Neural crest cell (in vitro differentiated cells): ENCODE measurements at regions not wholly inside any gene's neighbourhood (a gene's known extent, or its start where the extent isn't known, plus 50 kb on each side); places are given as distances from the start of the nearest gene placed in this dataset.

Source experiments
- DNase-seq: peaks from one replicate; pipeline ENCODE4 v3.0.0; 2021; ENCODE audit warnings: low read depth, mixed read lengths, low spot score
- H3K27ac Mint-ChIP-seq: one replicate; pipeline ENCODE4 v1.8.0; 2021; ENCODE audit warnings: mild to moderate bottlenecking, mixed read lengths; ENCODE audit not compliant: unreplicated experiment
- H3K27me3 Mint-ChIP-seq: 2 replicates; pipeline ENCODE4 v1.8.0; 2021; ENCODE audit warnings: low read depth, mild to moderate bottlenecking, mixed read lengths
- H3K36me3 Mint-ChIP-seq: 2 replicates; pipeline ENCODE4 v1.8.0; 2021; ENCODE audit warnings: low read depth, mild to moderate bottlenecking, mixed read lengths
- H3K4me1 Mint-ChIP-seq: 2 replicates; pipeline ENCODE4 v1.8.0; 2021; ENCODE audit warnings: mixed read lengths
- H3K4me3 Mint-ChIP-seq: one replicate; pipeline ENCODE4 v1.8.0; 2021; ENCODE audit warnings: mild to moderate bottlenecking, mixed read lengths
- H3K9me3 Mint-ChIP-seq: 2 replicates; pipeline ENCODE4 v1.8.0; 2021; ENCODE audit warnings: mixed read lengths
- CTCF ChIP-seq: fragments of 200-600 bp; sonication (generic); conservative IDR thresholded peaks from 2 replicates; pipeline ENCODE4 v1.5.0; 2021; ENCODE audit warnings: antibody characterized with exemption, mild to moderate bottlenecking

GRCh38 chr21:16418642-16419041, 688.9 kb downstream of the USP25 start:
- H3K4me3 Mint-ChIP-seq = no peak overlapping the region
- TF ChIP-seq CTCF = no peak
- H3K9me3 Mint-ChIP-seq = no peaks in the 10 kb centered on the region
- H3K27me3 Mint-ChIP-seq = no peaks in the 10 kb centered on the region
- H3K4me1 Mint-ChIP-seq = peaks cover 11% of the 10 kb centered on the region
- no peaks in the 10 kb centered on the region for H3K36me3 Mint-ChIP-seq
- DNase-seq = no peak
- no peak overlapping the region for H3K27ac Mint-ChIP-seq

- H3K27ac Mint-ChIP-seq = no peak overlapping the region
Measured at GRCh38 chr21:16419188-16419921, 689.6 kb downstream of the USP25 start.

GRCh38 chr21:16420031-16420724, 690.4 kb downstream of the USP25 start:
- Mint-ChIP-seq H3K9me3 (no peaks in the 10 kb centered on the region), H3K4me1 (peaks cover 11% of the 10 kb centered on the region), H3K27me3 (no peaks in the 10 kb centered on the region), H3K36me3 (no peaks in the 10 kb centered on the region), H3K27ac (no peak overlapping the region), H3K4me3 (no peak overlapping the region)
- no peak for DNase-seq
- TF ChIP-seq CTCF = no peak

More at GRCh38 chr21:16419188-16419921, 689.6 kb downstream of the USP25 start:
- Mint-ChIP-seq H3K9me3 (no peaks in the 10 kb centered on the region), H3K36me3 (no peaks in the 10 kb centered on the region), H3K4me1 (peaks cover 11% of the 10 kb centered on the region), H3K4me3 (no peak overlapping the region), H3K27me3 (no peaks in the 10 kb centered on the region)
- no peak for TF ChIP-seq CTCF
- no peak for DNase-seq

GRCh38 chr21:16421007-16421406, 691.2 kb downstream of the USP25 start:
- TF ChIP-seq CTCF = no peak
- Mint-ChIP-seq H3K9me3 (no peaks in the 10 kb centered on the region), H3K27me3 (no peaks in the 10 kb centered on the region), H3K4me3 (no peak overlapping the region), H3K27ac (no peak overlapping the region), H3K4me1 (peaks cover 11% of the 10 kb centered on the region), H3K36me3 (no peaks in the 10 kb centered on the region)
- DNase-seq = no peak

GRCh38 chr21:16421965-16422364, 692.2 kb downstream of the USP25 start:
- H3K4me3 Mint-ChIP-seq = no peak overlapping the region
- H3K27me3 Mint-ChIP-seq = no peaks in the 10 kb centered on the region
- DNase-seq = no peak
- H3K27ac Mint-ChIP-seq = no peak overlapping the region
- H3K9me3 Mint-ChIP-seq = no peaks in the 10 kb centered on the region
- no peaks in the 10 kb centered on the region for H3K36me3 Mint-ChIP-seq
- TF ChIP-seq CTCF = no peak
- peaks cover 11% of the 10 kb centered on the region for H3K4me1 Mint-ChIP-seq
